ENCODE measurements at regions not wholly inside any gene's neighbourhood (a gene's known extent, or its start where the extent isn't known, plus 50 kb on each side); places are given as distances from the start of the nearest gene placed in this dataset.

DNA sequence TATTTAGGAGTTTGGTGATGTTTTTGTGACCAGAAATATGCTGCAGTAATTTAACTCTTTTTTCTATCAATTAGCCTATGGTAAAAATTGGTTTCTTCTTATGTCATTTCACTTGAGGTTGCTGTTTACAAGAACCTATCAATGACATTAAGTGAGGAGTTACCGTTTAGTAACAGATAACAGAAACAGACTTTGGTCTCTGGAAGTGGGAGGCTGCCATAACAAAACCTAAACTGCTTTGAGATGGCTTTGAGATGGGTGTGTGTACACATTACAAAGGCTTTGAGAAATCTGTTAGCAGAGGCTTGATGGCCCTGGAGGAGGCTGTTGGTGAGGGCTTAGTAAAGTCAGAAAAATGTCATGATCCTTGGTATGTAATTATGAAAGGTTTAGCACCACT, 90.0 kb downstream of the TMEM114 start:
- Mint-ChIP-seq H3K4me3 (no peak overlapping the region), H3K27me3 (peaks cover 5 to 15% of the 10 kb centered on the region in 2 donors), H3K9me3 (peaks cover 0 to 4% (median 3%) of the 10 kb centered on the region in 5 donors), H3K4me1 (no peaks in the 10 kb centered on the region), H3K36me3 (no peaks in the 10 kb centered on the region), H3K27ac (no peak overlapping the region)
- no peaks in the 10 kb centered on the region for H3K36me3 ChIP-seq (ENCODE audit: insufficient read depth, low read length)
- no peaks in the 10 kb centered on the region for H3K4me1 ChIP-seq (ENCODE audit: insufficient read depth, low read length)
- H3K27me3 ChIP-seq (ENCODE audit: insufficient read depth, low read length, poor library complexity, severe bottlenecking) = no peaks in the 10 kb centered on the region
- H3K27ac ChIP-seq (ENCODE audit: low read depth, low read length) = no peak overlapping the region
- no peak overlapping the region for H3K4me3 ChIP-seq (ENCODE audit: low read length)
- DNase-seq = no peak
- POLR2A ChIA-PET = no interaction called here
- CTCF ChIA-PET = no interaction called here
- no peaks in the 10 kb centered on the region for H3K9me3 ChIP-seq (ENCODE audit: low read length)

DNA sequence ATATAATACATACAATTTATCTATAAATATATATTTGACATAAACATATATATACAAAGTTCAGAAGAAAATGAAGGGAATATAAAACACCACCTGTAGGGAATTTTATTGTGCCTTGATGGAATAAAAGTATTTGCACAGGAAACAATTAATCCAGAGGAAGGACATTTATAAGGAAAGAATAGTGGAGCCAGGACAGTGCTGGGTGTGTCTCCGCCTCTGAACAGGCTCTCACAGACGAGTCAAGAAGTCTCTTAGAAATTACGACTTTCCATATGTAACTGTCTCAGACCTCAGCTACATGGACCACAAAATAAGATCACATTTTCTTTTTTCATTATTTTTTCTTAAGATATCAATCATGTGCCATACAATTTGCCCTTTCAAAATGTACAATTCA, 93.9 kb downstream of the TMEM114 start:
- no peak overlapping the region for H3K27ac ChIP-seq (ENCODE audit: low read depth, low read length)
- CTCF ChIA-PET = no interaction called here
- no peaks in the 10 kb centered on the region for H3K36me3 ChIP-seq (ENCODE audit: insufficient read depth, low read length)
- H3K9me3 ChIP-seq (ENCODE audit: low read length) = no peaks in the 10 kb centered on the region
- H3K4me1 ChIP-seq (ENCODE audit: insufficient read depth, low read length) = no peaks in the 10 kb centered on the region
- POLR2A ChIA-PET = no interaction called here
- no peak overlapping the region for H3K27ac Mint-ChIP-seq
- H3K4me3 ChIP-seq (ENCODE audit: low read length) = no peak overlapping the region
- no peak overlapping the region for H3K4me3 Mint-ChIP-seq
- H3K36me3 Mint-ChIP-seq = no peaks in the 10 kb centered on the region
- no peaks in the 10 kb centered on the region for H3K4me1 Mint-ChIP-seq
- peaks cover 0 to 3% (median 0%) of the 10 kb centered on the region in 5 donors for H3K9me3 Mint-ChIP-seq
- no peaks in the 10 kb centered on the region for H3K27me3 ChIP-seq (ENCODE audit: insufficient read depth, low read length, poor library complexity, severe bottlenecking)
- DNase-seq = no peak
- peaks cover 5 to 11% of the 10 kb centered on the region in 2 donors for H3K27me3 Mint-ChIP-seq

DNA sequence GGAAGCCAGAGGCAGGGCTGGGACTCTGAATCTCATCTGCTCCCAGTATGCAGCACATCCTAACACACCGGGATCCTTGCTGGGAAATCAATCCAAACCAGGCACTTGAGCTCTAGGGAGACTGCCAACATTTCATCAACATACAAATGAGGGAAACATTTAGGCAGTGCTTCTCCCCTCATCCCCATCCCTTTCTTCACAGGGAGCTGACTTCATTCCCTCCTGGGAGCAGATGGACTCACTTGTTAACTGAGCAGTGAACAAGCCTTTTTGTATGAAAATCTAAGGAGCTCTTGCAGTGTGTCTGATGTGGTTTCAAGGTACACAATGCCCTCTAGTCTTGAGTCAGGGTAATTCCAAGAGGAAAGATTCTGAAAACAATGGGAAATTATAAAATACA, 96.3 kb downstream of the TMEM114 start:
- Mint-ChIP-seq H3K4me3 (no peak overlapping the region), H3K27me3 (peaks cover 5 to 8% of the 10 kb centered on the region in 2 donors), H3K4me1 (no peaks in the 10 kb centered on the region), H3K36me3 (no peaks in the 10 kb centered on the region), H3K9me3 (peaks cover 0 to 3% (median 3%) of the 10 kb centered on the region in 5 donors), H3K27ac (no peak overlapping the region)
- no peak for DNase-seq
- POLR2A ChIA-PET = no interaction called here
- Histone ChIP-seq H3K27ac (ENCODE audit: low read depth, low read length) (no peak overlapping the region), H3K4me3 (ENCODE audit: low read length) (no peak overlapping the region), H3K36me3 (ENCODE audit: insufficient read depth, low read length) (no peaks in the 10 kb centered on the region), H3K27me3 (ENCODE audit: insufficient read depth, low read length, poor library complexity, severe bottlenecking) (no peaks in the 10 kb centered on the region), H3K4me1 (ENCODE audit: insufficient read depth, low read length) (no peaks in the 10 kb centered on the region), H3K9me3 (ENCODE audit: low read length) (no peaks in the 10 kb centered on the region)
- CTCF ChIA-PET = no interaction called here

DNA sequence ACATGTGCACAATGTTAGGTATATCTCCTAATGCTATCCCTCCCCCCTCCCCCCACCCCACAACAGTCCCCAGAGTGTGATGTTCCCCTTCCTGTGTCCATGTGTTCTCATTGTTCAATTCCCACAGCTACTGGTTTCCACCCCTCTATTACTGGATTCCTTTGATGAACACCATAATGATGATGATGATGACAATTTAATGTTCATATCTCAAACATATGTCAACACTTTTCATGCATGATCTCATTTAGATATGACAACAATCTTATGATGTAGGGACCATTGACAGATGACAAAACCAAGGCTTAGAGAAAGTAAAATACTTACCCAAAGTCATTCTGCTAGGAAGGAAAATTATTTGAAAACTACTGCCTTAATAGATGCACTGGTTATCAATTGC, 97.6 kb downstream of the TMEM114 start:
- Mint-ChIP-seq H3K4me1 (no peaks in the 10 kb centered on the region), H3K4me3 (no peak overlapping the region), H3K36me3 (no peaks in the 10 kb centered on the region), H3K9me3 (peaks cover 0 to 3% (median under 1%) of the 10 kb centered on the region in 5 donors), H3K27me3 (peaks cover 4 to 5% of the 10 kb centered on the region in 2 donors), H3K27ac (no peak overlapping the region)
- no peak for DNase-seq
- H3K27me3 ChIP-seq (ENCODE audit: insufficient read depth, low read length, poor library complexity, severe bottlenecking) = no peaks in the 10 kb centered on the region
- no peaks in the 10 kb centered on the region for H3K9me3 ChIP-seq (ENCODE audit: low read length)
- H3K4me3 ChIP-seq (ENCODE audit: low read length) = no peak overlapping the region
- no peak overlapping the region for H3K27ac ChIP-seq (ENCODE audit: low read depth, low read length)
- no peaks in the 10 kb centered on the region for H3K36me3 ChIP-seq (ENCODE audit: insufficient read depth, low read length)
- ChIA-PET CTCF (no interaction called here), POLR2A (no interaction called here)
- H3K4me1 ChIP-seq (ENCODE audit: insufficient read depth, low read length) = no peaks in the 10 kb centered on the region

DNA sequence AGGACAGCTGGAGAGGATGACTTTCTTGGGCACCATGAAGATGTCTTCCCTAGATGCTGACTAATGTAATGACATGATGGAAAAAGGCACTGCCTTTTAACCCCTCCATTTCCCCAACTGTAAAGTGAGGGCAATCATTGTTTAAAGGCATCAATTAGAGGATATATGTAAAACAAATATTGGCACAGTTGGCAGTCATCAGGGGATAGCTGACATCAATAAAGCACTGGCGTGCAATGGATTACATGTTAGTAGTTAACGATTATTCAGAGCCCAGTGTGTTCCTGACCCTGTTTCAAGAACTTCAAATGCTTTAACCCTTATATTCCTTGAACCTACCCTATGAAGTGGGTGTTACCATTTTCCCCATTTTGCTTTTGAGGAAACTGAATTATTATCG, 100.7 kb downstream of the TMEM114 start:
- no peaks in the 10 kb centered on the region for H3K4me1 ChIP-seq (ENCODE audit: insufficient read depth, low read length)
- no peak overlapping the region for H3K4me3 Mint-ChIP-seq
- H3K4me1 Mint-ChIP-seq = no peaks in the 10 kb centered on the region
- CTCF ChIA-PET = no interaction called here
- H3K27me3 Mint-ChIP-seq = peaks cover 0 to 7% of the 10 kb centered on the region in 2 donors
- peaks cover 0 to 4% (median 3%) of the 10 kb centered on the region in 5 donors for H3K9me3 Mint-ChIP-seq
- no peaks in the 10 kb centered on the region for H3K27me3 ChIP-seq (ENCODE audit: insufficient read depth, low read length, poor library complexity, severe bottlenecking)
- H3K9me3 ChIP-seq (ENCODE audit: low read length) = no peaks in the 10 kb centered on the region
- H3K36me3 Mint-ChIP-seq = no peaks in the 10 kb centered on the region
- H3K36me3 ChIP-seq (ENCODE audit: insufficient read depth, low read length) = no peaks in the 10 kb centered on the region
- DNase-seq = no peak
- no peak overlapping the region for H3K27ac ChIP-seq (ENCODE audit: low read depth, low read length)
- no peak overlapping the region for H3K27ac Mint-ChIP-seq
- H3K4me3 ChIP-seq (ENCODE audit: low read length) = no peak overlapping the region
- POLR2A ChIA-PET = no interaction called here

DNA sequence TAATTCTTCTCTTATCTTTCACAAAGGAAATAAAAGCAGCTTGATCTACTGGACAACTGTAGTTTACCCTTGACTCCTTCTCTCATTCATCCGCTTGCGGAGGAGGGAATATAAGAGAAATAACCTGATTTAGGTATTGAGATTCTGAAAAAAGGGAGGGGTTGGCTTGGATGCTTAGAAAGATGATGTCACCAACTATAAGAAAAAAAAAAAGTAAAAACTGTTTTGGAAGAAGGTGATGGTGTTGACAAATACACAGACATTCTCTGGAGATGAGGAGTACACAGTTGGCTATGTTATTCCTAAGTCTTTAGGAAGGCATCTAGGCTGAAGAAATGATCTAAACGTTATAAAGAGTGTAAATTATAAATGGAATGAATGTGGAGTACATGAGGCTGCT, 103.3 kb downstream of the TMEM114 start:
- H3K9me3 Mint-ChIP-seq = peaks cover 0 to 4% (median 3%) of the 10 kb centered on the region in 5 donors
- H3K27ac Mint-ChIP-seq = no peak overlapping the region
- no peak for DNase-seq
- Histone ChIP-seq H3K9me3 (ENCODE audit: low read length) (no peaks in the 10 kb centered on the region), H3K27ac (ENCODE audit: low read depth, low read length) (no peak overlapping the region), H3K27me3 (ENCODE audit: insufficient read depth, low read length, poor library complexity, severe bottlenecking) (no peaks in the 10 kb centered on the region), H3K4me3 (ENCODE audit: low read length) (no peak overlapping the region), H3K36me3 (ENCODE audit: insufficient read depth, low read length) (no peaks in the 10 kb centered on the region), H3K4me1 (ENCODE audit: insufficient read depth, low read length) (no peaks in the 10 kb centered on the region)
- ChIA-PET POLR2A (no interaction called here), CTCF (no interaction called here)
- H3K27me3 Mint-ChIP-seq = peaks cover 3 to 7% of the 10 kb centered on the region in 2 donors
- H3K4me1 Mint-ChIP-seq = no peaks in the 10 kb centered on the region
- no peaks in the 10 kb centered on the region for H3K36me3 Mint-ChIP-seq
- H3K4me3 Mint-ChIP-seq = no peak overlapping the region

DNA sequence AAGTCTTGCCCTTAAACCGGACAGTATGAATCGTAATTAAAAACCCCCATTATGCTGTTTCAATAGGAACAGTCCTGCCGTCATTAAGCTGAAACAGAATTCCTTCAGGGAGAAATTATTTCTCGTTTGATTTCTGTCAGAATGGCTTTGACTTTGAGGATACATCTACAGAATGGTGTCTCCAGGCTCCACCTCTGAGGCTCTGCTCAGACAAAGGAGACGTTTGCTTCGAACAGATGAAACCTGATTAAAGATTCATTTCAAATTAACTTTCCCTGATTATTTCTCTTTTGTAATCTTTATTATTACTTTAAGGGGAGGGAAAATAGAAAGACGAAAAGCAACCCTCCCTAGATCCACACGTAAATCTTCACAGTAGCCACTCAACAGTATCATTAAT, 106.9 kb downstream of the TMEM114 start:
- Histone ChIP-seq H3K36me3 (ENCODE audit: insufficient read depth, low read length) (no peaks in the 10 kb centered on the region), H3K4me3 (ENCODE audit: low read length) (no peak overlapping the region), H3K27me3 (ENCODE audit: insufficient read depth, low read length, poor library complexity, severe bottlenecking) (no peaks in the 10 kb centered on the region), H3K27ac (ENCODE audit: low read depth, low read length) (no peak overlapping the region), H3K4me1 (ENCODE audit: insufficient read depth, low read length) (no peaks in the 10 kb centered on the region), H3K9me3 (ENCODE audit: low read length) (no peaks in the 10 kb centered on the region)
- CTCF ChIA-PET = no interaction called here
- Mint-ChIP-seq H3K4me3 (no peak overlapping the region), H3K36me3 (no peaks in the 10 kb centered on the region), H3K27me3 (peaks cover 3 to 7% of the 10 kb centered on the region in 2 donors), H3K27ac (no peak overlapping the region), H3K4me1 (no peaks in the 10 kb centered on the region), H3K9me3 (peaks cover 0 to 4% (median 0%) of the 10 kb centered on the region in 5 donors)
- no peak for DNase-seq
- POLR2A ChIA-PET = no interaction called here

DNA sequence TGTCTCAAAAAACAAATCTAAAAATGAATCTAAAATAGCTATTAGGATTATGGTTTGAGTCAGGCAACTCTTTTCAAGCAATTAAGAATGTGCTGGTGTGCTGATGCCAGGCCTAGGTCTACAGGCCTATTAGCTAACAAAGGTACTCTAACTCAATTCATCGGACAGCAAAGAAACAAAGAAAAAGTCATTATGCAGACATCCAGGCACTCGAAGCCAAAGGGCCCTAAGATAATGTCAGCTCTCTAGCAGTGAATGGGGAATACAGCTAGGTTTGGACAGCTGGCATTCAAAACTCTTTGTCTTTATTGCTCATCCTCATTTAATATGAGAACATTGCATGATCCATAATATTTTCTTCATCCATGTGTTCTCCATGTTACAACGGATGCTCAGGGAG, 108.5 kb downstream of the TMEM114 start:
- Mint-ChIP-seq H3K9me3 (peaks cover 0 to 2% (median 0%) of the 10 kb centered on the region in 5 donors), H3K27me3 (peaks cover 0 to 3% of the 10 kb centered on the region in 2 donors), H3K4me1 (no peaks in the 10 kb centered on the region), H3K36me3 (no peaks in the 10 kb centered on the region), H3K4me3 (no peak overlapping the region), H3K27ac (no peak overlapping the region)
- no peaks in the 10 kb centered on the region for H3K36me3 ChIP-seq (ENCODE audit: insufficient read depth, low read length)
- DNase-seq = no peak
- H3K9me3 ChIP-seq (ENCODE audit: low read length) = no peaks in the 10 kb centered on the region
- no peaks in the 10 kb centered on the region for H3K4me1 ChIP-seq (ENCODE audit: insufficient read depth, low read length)
- H3K27ac ChIP-seq (ENCODE audit: low read depth, low read length) = no peak overlapping the region
- no peak overlapping the region for H3K4me3 ChIP-seq (ENCODE audit: low read length)
- no peaks in the 10 kb centered on the region for H3K27me3 ChIP-seq (ENCODE audit: insufficient read depth, low read length, poor library complexity, severe bottlenecking)
- POLR2A ChIA-PET = no interaction called here
- CTCF ChIA-PET = no interaction called here

DNA sequence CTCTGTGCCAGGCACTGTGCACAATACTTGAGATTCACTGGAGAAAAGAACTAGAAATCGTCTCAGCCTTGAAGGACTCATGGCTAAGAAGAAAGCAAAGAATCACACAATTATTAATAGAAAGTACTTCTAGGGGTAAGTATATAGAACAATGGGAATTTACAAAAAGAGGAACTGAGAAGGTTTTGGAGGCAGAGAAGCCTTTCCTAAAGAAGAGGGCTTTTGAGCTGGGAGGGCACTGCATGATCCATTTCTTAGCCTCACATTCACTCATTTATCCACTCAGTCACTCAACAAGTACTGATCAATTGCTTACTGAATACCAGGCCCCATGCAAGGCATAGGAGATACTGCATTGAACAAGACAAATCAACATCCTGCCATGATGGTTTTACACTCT, 113.5 kb downstream of the TMEM114 start:
- Histone ChIP-seq H3K4me3 (ENCODE audit: low read length) (no peak overlapping the region), H3K36me3 (ENCODE audit: insufficient read depth, low read length) (no peaks in the 10 kb centered on the region), H3K4me1 (ENCODE audit: insufficient read depth, low read length) (no peaks in the 10 kb centered on the region), H3K9me3 (ENCODE audit: low read length) (no peaks in the 10 kb centered on the region), H3K27me3 (ENCODE audit: insufficient read depth, low read length, poor library complexity, severe bottlenecking) (no peaks in the 10 kb centered on the region), H3K27ac (ENCODE audit: low read depth, low read length) (no peak overlapping the region)
- CTCF ChIA-PET = no interaction called here
- no peak for DNase-seq
- Mint-ChIP-seq H3K9me3 (peaks cover 0 to 1% (median 0%) of the 10 kb centered on the region in 5 donors), H3K4me1 (no peaks in the 10 kb centered on the region), H3K36me3 (no peaks in the 10 kb centered on the region), H3K27me3 (no peaks in the 10 kb centered on the region), H3K4me3 (no peak overlapping the region), H3K27ac (no peak overlapping the region)
- POLR2A ChIA-PET = no interaction called here

All from CD8-positive, alpha-beta memory T cell (primary cell).